NOMO-1 (cell line): ENCODE measurements at regions not wholly inside any gene's neighbourhood (a gene's known extent, or its start where the extent isn't known, plus 50 kb on each side); places are given as distances from the start of the nearest gene placed in this dataset.

Experiments used
- DNase-seq, 2 experiments: peaks; one replicate each; lab custom pipeline; 2025; ENCODE audit not compliant: unreplicated experiment in 2 of 2; lab: John Stamatoyannopoulos, UW

DNA sequence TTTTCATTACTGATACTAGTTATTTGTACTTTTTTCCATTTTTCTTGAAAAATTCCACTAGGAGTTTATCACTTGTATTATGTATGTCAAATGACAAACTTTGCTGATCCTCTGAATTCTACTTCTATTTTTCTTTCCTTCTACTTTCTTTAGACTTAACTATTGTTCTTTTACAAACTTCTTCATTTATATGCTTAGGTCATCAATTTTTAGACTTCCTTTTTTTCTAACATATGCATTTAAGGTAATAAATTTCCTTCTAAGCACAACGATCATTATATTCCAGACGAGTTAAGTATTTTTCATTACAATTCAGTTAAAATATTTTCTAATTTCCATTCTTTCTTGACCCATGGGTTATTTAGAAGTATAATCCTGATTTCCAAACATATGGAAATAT lies 240.8 kb downstream of the NHLRC3 start:
- DNase-seq = no peak

DNA sequence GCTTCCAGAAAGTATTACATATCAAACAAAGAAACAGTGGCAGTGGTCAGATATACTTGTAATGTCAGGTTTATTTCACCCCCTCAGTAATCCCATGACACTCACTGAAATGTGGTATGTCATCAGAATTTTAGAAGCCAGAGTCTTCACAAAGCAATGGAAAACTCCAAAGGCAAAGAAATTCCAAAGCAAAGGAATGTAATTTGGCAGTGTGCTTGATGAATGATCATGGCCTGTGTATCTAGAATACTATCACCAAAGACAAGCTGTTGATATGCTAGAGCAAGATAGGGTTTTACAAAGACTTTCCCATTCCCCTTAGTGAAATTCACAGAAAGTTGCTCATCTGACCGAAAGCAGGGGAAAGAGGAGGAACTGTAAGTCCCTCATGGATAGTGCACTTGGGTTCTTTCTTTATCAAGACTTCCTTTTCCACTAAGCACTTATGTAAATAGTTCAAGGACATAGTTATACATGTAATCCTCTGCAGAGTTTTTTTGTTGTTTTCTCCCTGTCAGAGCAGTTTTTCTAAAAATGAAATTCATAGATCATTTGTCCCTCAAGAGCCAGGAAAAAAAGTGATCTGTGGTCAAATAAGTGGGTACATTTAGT lies 243.4 kb downstream of the NHLRC3 start:
- no peak for DNase-seq

DNA sequence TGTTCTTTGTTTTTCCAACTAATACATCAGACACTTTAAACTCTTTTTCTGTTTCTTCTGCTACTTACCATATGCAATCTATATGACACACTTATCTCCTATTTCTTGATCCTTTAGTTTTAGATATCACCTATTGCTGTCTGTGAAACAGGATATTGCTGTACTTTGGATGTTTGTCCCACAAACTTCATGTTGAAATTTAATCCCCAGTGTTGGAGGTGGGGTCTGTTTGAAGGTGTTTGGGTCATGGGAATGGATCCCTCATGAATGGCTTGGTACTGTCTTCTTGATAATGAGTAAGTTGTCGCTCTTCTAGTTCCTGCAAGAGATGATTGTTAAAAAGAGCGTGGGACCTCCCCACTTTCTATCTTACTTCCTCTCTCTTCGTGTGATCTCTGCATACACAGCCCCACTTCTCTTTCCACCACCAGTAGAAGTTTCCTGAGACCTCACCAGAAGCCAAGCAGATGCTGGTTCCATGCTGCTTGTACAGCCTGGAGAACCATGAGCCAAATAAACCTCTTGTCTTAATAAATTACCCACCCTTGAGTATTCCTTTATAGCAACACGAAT lies 244.2 kb downstream of the NHLRC3 start:
- DNase-seq = no peak

DNA sequence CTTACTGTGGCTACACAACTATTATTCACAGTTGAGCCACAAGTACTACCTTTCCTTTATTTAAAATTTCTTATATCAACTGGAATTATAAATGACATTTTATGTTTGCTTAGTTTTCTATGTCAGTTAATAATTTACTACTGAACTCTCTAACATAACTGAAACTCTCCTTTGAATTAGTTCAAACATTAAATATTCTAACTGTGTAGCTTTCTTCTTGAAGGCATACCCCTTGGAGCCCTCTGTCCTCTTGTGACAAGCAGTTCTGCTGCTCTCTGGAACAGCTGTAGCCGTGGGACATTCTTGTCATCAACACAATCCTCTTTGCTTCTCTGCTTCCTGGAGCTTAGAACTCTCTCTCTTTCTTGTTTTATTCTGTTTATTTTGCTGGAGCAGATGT lies 244.8 kb downstream of the NHLRC3 start:
- DNase-seq = no peak

DNA sequence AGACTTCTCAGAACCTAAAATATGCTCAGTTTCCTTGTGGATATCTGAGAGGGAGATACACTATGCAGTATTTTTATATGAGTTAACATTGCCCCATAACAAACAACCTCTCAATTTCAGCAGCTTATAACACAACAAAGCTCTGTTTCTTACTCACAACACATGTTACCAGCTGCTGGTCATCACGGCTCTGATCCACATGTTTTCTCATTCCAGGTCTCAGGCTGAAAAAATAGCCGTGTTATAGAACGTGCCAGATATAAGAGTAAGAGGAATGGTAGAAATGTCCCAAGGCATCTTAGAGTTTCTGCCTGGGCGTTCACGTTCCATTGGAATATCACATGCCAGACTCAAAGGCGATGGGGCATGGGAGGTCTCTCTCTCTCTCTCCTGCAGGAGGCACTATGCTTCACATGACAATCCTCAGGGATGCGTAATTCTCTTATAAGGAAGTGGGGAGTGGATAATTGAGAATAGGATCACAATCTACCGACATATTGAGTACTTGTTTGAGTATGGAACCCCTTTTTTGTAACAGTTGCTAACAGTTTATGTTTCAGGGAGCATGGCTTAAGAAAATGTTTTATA lies 246.6 kb downstream of the NHLRC3 start:
- DNase-seq = no peak
